22Rv1 (cell line): ENCODE measurements at regions not wholly inside any gene's neighbourhood (a gene's known extent, or its start where the extent isn't known, plus 50 kb on each side); places are given as distances from the start of the nearest gene placed in this dataset.

Source experiments
- H3K27ac ChIP-seq: fragments of 450-650 bp; 2 replicates; pipeline ENCODE4 v1.5.1; 2017
- CTCF ChIP-seq: fragments of 450-650 bp; IDR thresholded peaks from 2 replicates; pipeline ENCODE4 v1.5.1; 2017; ENCODE audit warnings: mild to moderate bottlenecking
- ZFX ChIP-seq: fragments of 450-650 bp; IDR thresholded peaks from 2 replicates; pipeline ENCODE4 v1.6.1; 2017; ENCODE audit warnings: antibody characterized with exemption, borderline replicate concordance

- TF ChIP-seq CTCF (no peak), ZFX (no peak)
- H3K27ac ChIP-seq = no peak overlapping the region
These were observed 261.2 kb downstream of the DLL1 start for GRCh38 chr6:170029416-170030283.

GRCh38 chr6:170028629-170029345, 262.1 kb downstream of the DLL1 start:
- TF ChIP-seq CTCF (no peak), ZFX (no peak)
- no peak overlapping the region for H3K27ac ChIP-seq

- no peak overlapping the region for H3K27ac ChIP-seq
These were observed 263.2 kb downstream of the DLL1 start for GRCh38 chr6:170027647-170028043.

DNA sequence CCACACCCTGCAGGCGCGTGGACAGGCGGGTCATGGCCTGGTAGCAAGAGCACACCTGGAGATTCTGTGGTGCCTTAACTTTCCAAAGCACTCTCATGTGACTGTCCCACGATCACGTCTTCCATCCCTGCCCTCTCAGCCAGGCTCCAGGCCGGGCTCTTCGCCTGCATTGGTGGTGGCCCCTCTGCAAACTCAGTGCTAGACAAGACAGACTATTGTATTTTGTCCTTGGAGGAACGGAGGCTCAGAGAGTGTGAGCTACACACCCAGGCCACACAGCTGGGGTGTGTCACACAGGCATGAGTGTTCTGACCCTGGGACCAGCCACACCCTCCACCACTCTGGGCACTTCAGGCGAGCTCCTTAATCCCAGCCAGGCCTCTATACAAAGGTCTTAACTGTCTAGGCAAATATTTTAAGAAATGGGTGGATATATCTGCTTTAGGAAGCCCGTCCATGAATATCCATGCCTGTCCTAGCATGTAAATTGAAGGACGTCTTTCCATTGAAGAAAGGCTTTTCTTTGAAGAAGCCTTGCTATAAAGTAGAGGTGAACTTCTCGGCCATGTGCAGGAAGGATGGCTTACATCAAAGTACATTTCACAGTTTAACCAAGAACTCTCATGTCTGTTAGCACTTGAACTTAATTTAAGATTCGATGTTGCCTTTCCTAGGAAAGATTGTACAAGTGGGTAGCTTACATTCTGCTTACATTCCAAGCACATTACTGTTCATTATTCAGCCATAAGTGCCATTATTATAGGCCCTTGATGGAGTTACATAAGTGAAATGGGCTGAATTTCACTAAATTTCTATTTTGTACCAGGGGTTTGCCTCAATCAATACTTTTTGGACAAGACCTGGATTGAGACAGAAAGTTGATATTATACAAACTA, 263.9 kb downstream of the DLL1 start:
- TF ChIP-seq ZFX (no peak), CTCF (no peak)
- no peak overlapping the region for H3K27ac ChIP-seq

More at GRCh38 chr6:170027647-170028043, 263.2 kb downstream of the DLL1 start:
- TF ChIP-seq CTCF (no peak), ZFX (no peak)

- H3K27ac ChIP-seq = no peak overlapping the region
- TF ChIP-seq ZFX = no peak
- TF ChIP-seq CTCF = no peak
These were observed 264.7 kb downstream of the DLL1 start for GRCh38 chr6:170025935-170026750.

DNA sequence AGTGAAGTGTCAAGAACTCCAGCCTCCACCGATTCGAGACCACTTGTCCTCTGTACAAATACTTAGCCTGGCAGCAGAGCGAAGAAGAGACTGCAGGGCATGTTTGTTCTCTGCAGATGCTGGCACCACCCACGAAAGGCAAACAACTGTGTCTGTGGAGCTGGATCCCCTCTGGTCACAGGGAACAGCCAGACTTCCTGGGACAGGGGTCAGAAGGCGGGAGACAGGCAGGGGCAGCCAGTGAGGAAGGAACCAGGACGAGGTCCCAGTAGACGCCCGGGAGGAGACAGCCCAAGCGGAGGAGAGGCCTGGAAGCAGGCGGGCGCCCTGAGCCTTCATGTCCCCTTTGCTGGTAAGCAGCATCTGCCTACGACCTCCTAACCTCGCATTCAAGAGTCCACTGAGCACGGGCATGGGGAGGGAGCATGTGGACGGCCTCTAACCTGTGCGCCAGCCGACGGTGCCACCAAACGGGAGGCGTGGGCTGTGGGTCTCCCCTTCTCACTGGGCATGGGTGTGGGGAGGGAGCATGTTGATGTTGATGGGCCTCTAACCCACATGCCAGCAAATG, 265.5 kb downstream of the DLL1 start:
- no peak overlapping the region for H3K27ac ChIP-seq
- TF ChIP-seq CTCF (no peak), ZFX (no peak)
